Right lobe of liver (tissue), 4 donors: ENCODE measurements at regions not wholly inside any gene's neighbourhood (a gene's known extent, or its start where the extent isn't known, plus 50 kb on each side); places are given as distances from the start of the nearest gene placed in this dataset.

Experiments
- CTCF ChIP-seq, 4 donors: fragments of 200-600 bp in 3 of 4; fragments of 450-650 bp in 1 of 4; IDR thresholded peaks; one replicate each; pipeline versions ENCODE4 v1.5.1 to v1.8.0; 2016 to 2022; ENCODE audit warnings: antibody characterized with exemption in 4 of 4, mild to moderate bottlenecking in 2 of 4
- POLR2A ChIP-seq: fragments of 450-650 bp; IDR thresholded peaks from one replicate; pipeline ENCODE4 v1.6.1; 2017; ENCODE audit warnings: antibody characterized with exemption, mild to moderate bottlenecking
- donor health status: DM: no; HTN: no; CAD: no.
- donor health status: DM: no; HTN: no; CAD: no.
- donor health status: DM: no; HTN: yes; CAD: no.

- no peak for TF ChIP-seq POLR2A
- TF ChIP-seq CTCF (IDR thresholded peaks at IDR 0.05), result no peak
Observed at GRCh38 chr9:7973123-7973522, 173.5 kb upstream of the DMAC1 start.
